Retina (tissue), 1 donor: ENCODE measurements at regions not wholly inside any gene's neighbourhood (a gene's known extent, or its start where the extent isn't known, plus 50 kb on each side); places are given as distances from the start of the nearest gene placed in this dataset.
A peak's percentile ranks its signal among the peaks of the same experiment; 100 is the strongest.

ENCODE experiments used
- DNase-seq: peaks from one replicate; pipeline ENCODE4 v3.0.0-alpha.2; 2016

- DNase-seq = no peak
Measured at GRCh38 chr14:98144964-98145363, 1127.0 kb downstream of the BCL11B start.

DNA sequence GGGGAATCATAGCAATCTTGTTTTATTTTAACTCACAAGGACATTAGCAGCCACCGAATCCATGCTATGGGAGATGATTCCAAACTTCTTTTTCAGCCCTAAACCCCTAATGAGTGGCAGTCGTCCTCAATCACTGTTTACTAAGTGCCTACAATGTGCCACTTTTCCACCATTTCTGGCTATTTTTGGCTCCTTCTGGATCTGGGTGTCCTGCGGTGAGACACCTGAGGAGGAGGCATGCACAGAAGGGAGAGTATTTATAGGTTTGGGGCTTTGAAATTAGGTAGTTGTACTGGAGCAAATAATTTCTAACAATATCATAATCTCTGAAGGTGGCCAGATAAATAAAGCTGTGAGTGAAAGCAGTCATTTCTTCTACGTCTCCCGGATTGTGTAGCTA is 1125.6 kb downstream of the BCL11B start:
- DNase-seq = no peak

DNA sequence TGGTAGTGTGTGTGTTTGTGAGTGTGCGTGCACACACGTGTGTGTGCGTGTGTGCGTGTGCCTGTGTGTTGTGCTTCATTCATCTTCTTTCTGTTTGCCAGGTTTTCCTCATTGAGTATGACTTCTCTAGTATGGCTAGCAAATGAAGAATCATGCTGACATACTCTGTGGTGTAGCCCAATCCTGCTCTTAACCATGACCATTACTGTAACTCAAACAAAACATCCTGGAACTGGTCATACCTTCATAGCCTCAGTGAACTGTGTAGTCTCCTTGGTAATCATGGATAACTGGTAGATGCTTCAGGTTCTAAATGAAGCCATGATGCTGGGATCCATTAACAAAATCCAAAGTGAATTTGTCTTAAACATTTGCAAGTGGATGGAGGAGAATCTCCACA is 1117.7 kb downstream of the BCL11B start:
- DNase-seq = no peak

DNA sequence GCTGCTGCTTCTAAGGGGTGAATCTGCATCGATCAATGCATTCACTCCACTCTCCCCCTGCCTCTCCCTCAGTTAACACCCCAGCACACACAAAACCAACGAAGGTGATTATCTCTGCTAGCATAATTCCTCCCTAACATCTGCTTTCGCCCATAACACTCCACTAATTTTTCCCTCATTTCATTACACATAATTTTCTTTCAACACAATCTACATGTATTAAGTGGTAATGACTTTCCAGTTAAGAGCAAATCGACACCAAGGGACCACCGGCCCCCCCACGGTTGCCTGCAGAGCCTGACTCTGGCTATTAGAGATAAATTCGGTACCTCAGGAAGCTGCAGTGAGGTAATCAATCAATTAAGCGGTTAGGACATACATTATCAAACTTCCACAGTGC is 1115.6 kb downstream of the BCL11B start:
- DNase-seq = no peak

DNA sequence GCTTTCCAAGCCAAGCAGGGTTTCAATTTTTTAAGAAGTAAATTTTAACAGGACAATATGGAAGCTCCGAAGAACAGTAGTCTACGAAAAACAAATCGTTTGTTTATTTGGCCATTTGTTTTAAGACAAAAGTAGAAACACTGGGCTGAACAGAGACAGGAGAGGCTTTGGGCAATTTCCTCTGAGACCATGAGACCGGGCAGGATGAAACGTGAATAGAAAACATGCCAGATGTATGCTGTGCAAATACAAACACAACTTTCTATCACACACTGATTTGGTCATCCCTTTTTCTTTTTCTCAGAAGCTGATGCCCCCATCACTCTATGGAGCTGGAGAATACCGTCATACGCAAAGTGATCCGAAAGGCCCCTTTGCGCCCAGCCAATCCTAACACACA is 1111.1 kb downstream of the BCL11B start:
- no peak for DNase-seq

GRCh38 chr14:98161356-98161755 is 1110.6 kb downstream of the BCL11B start:
- DNase-seq = no peak

DNA sequence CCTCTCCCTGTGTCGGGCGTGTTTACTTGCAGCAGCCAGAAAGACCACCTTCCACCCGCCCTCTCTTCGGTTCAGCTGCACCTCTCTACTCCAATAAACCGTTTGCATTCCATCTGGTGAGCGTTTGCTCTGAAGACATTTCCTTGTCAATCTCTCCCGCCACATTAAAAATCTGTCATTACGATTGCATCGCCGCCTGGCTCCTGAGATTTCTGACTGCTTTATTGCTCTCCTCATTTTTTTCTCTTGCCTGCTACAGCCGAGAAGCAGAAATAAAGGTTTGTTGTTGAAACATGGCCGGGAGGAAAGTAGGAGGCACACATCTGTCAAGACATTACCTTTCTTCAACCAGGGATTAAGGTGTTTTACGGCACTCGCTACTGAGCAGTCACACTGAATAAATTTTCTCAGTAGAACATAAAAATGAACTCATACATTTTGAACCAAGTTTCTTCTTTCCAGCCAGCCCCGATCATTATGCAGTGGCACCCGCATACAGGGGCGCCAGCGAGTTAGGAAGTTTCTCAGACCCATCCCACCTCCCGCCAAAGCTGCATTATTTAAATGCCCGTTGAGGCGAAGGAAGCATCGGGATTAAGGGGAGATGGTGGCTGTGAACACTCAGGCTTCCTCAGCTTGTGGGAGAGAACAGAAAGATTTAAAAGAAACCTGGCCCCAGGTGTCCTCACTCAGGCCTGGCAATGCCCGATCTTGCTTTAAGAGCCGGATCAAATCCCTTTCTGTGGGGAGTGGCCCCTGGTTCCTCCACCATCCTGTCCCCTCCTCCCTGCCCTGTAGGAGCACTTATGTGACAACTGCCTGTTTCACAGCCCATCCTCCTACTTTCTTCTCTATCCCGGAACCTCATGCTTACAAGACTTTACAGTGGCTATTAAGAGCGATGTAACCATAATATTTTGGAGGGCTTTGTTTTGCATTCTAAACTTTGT is 1108.9 kb downstream of the BCL11B start:
- peak; percentile 38 for DNase-seq

DNA sequence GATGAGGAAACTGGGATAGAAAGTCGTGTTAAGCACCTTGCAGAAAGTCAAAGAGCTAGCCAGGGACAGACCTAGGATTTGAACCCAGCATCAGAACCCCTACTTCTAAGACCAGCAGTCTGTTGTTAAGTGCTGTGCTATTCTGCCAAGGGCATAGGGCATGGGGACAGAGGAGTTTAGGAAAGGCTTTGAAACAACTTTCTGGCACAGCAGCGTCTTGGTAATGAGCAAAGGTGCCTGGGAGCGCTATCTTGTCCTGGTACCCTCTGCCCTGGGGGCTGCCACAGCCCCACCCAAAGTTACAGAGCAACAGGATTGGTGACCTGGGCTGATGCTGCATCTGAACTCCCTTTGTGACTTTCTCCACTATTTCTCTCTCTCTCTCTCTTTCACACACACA is 1108.1 kb downstream of the BCL11B start:
- DNase-seq = no peak

DNA sequence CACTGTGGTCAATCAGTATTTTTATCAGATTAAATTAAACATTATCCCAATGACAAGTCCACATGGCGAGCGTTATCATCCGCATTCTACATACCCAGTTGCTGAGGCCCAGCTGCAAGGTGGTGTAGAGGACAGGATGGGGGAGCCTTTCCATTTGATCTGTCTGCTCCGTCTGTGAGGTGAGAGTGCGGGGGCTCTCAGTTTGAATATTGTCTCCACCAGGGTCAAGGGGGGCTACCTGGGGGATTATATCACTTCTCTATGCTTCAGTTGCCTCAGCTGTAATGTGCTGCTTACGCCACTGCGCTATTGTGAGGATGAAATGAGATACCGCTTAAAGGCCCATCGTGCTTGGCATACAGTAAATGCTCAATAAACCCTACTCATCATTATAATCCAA is 1106.0 kb downstream of the BCL11B start:
- DNase-seq = no peak

DNA sequence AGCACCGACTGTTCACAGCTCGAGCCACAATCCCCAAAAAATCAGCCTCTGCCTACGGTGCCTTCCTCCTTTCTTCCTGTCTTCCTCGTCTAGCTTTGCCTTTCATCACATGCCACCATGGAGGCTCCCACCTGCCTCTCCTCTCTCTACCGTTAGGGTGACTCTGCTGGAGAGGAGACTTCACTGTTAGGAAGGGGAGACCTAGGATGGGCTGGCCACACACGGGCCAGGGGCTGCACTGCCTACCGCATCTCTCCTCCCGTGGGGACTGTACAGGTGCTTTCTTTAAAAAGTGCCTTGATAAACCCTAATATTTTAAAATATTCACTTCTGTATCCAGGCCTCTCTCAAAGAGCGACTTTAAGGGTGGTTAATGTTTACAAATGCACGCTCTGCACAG is 1104.7 kb downstream of the BCL11B start:
- no peak for DNase-seq

DNA sequence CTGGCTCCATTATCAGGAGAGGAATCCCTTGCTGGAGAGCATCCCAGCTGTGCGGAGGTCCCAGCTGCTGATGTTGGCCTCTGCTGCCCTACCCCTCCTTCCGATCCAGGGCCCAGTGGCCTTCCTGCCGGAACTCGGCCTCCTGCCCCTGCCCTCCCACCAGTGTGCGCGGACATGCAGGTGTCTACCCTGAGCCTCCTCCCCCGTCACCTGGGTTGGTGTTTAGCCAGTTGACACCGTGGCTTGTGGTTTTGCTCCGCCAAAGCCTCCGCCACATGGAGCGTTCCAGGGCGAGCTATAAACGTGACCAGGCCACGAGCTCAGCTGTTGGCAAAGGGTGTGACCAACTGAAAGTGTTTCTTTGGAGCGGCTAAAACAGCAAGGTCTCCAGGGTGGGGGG is 1104.3 kb downstream of the BCL11B start:
- no peak for DNase-seq

- DNase-seq = no peak
Measured at GRCh38 chr14:98168211-98168985, 1103.6 kb downstream of the BCL11B start.

GRCh38 chr14:98169170-98169587 is 1102.8 kb downstream of the BCL11B start:
- no peak for DNase-seq

DNA sequence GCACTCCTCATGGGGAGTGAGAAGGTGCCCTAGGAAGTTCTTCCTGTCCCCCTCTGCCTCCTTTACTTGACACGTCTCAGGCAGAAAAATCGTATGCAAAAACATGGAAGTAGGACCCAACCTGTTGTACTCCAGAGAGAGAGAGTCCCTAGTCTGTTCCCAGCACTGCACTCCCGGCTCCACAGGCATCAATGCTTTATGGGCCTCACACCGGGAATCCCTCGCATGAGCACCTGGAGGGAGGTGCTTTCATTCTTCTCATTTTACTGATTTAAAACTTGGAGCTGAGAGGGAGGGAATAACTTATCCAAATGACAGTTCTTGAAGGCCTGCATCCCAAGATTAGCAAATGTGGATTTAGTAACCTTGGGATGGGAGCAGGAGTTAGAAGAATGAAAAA is 1101.4 kb downstream of the BCL11B start:
- DNase-seq = no peak

GRCh38 chr14:98171654-98172053 is 1100.3 kb downstream of the BCL11B start:
- no peak for DNase-seq

DNA sequence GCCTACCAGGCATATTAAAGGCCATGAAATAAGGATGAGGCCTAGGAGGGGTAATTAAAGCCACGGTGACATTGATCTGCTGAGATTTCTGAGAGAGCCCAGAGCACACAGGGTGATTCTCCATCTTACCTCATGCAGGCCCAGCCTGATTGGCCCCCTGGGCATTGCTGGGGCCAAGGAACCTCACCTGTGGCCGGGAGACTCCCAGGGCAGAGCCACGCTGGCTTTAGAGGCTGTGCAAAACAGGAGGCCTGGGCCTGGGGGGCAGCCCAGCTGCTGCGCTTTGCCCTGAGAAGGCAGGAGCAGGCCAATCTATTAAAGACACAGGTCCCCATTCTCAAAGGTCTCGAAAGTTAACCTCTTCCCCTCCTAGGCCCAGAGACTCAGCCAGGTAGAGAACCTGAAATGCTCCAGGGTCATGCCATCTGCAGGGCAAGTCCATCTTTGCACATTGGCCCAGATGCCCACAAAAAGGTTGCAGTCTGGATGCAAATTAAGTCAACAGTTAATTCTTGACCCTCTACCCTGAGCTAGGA is 1099.7 kb downstream of the BCL11B start:
- no peak for DNase-seq

GRCh38 chr14:98173305-98173704 is 1098.7 kb downstream of the BCL11B start:
- no peak for DNase-seq

DNA sequence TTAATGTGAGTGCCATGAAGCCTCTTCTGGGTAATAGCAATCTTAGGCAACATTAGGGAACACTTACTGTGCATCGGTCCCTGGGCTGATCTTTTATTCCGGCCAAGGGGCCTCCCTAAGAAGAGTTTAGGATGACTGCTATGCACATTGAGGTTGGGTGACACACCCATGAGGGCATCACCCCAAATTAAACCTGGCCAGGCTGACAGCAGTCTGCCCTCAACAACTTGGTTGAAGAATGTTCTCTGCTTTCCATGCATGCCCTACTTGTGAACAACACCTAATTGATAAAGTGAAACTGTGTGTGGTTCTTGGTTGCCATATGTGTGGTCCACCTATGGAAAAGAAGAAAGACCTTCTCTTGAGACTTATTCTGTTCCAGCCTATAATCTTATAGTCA is 1098.0 kb downstream of the BCL11B start:
- DNase-seq = no peak

DNA sequence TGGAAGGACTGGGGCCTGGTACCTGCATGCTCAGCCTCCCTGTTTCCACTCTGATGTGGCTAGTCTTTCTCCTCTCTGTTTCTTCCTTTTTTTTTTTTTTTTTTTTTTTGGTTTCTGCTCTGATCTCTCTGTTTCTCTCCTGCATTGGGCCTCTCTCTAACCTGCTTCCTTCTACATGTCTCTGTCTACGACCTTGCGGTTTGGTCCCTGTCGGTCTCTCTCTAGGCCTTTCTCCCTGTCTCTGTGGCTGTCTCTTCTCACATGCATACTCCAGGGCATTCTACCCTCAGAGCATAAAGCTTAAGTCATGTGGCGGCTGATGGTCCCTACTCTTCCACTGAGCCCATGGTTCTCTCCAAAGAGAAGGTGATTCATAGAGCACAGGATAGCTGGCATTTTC is 1096.6 kb downstream of the BCL11B start:
- DNase-seq = no peak

- no peak for DNase-seq
Measured at GRCh38 chr14:98175881-98176280, 1096.1 kb downstream of the BCL11B start.

GRCh38 chr14:98176892-98177291 is 1095.1 kb downstream of the BCL11B start:
- DNase-seq = no peak

GRCh38 chr14:98177551-98177950 is 1094.4 kb downstream of the BCL11B start:
- DNase-seq = no peak

- no peak for DNase-seq
Measured at GRCh38 chr14:98181241-98181640, 1090.8 kb downstream of the BCL11B start.

- DNase-seq = no peak
Measured at GRCh38 chr14:98181768-98182167, 1090.2 kb downstream of the BCL11B start.
